Iris pigment epithelial cell (primary cell): ENCODE measurements at regions not wholly inside any gene's neighbourhood (a gene's known extent, or its start where the extent isn't known, plus 50 kb on each side); places are given as distances from the start of the nearest gene placed in this dataset.
A peak's percentile ranks its signal among the peaks of the same experiment; 100 is the strongest.
"Not testable (repeated sequence)": the region's sequence is repeated elsewhere in the genome, so short reads cannot be mapped to it uniquely, and the experiment has no call there.

Experiments used
- DNase-seq: peaks from one replicate; pipeline ENCODE4 v3.0.0-alpha.2; 2011; ENCODE audit warnings: low read depth

- DNase-seq, result no peak
Observed at GRCh38 chr2:42995752-42996422, 203.5 kb upstream of the HAAO start.

GRCh38 chr2:42989283-42990081 lies 197.1 kb upstream of the HAAO start:
- not testable (repeated sequence) for DNase-seq

GRCh38 chr2:42988055-42988454 lies 195.7 kb upstream of the HAAO start:
- not testable (repeated sequence) for DNase-seq

- peak; percentile 63 for DNase-seq
Observed at GRCh38 chr2:42987112-42987922, 194.9 kb upstream of the HAAO start.

GRCh38 chr2:42984617-42985016 lies 192.2 kb upstream of the HAAO start:
- no peak for DNase-seq

- DNase-seq, result no peak
Observed at GRCh38 chr2:42984081-42984480, 191.7 kb upstream of the HAAO start.

GRCh38 chr2:42980764-42981416 lies 188.5 kb upstream of the HAAO start:
- DNase-seq, result no peak

- DNase-seq, result no peak
Observed at GRCh38 chr2:42979870-42980763, 187.7 kb upstream of the HAAO start.

- no peak for DNase-seq
Observed at GRCh38 chr2:42979416-42979869, 187.1 kb upstream of the HAAO start.

GRCh38 chr2:42978887-42979415 lies 186.6 kb upstream of the HAAO start:
- no peak for DNase-seq

- no peak for DNase-seq
Observed at GRCh38 chr2:42978175-42978886, 185.9 kb upstream of the HAAO start.

- no peak for DNase-seq
Observed at GRCh38 chr2:42977270-42978174, 185.1 kb upstream of the HAAO start.

GRCh38 chr2:42976351-42976750 lies 184.0 kb upstream of the HAAO start:
- DNase-seq, result no peak

- DNase-seq, result peak; percentile 62
Observed at GRCh38 chr2:42974721-42975717, 182.6 kb upstream of the HAAO start.

GRCh38 chr2:42974169-42974720 lies 181.9 kb upstream of the HAAO start:
- DNase-seq, result peak; percentile 30

- no peak for DNase-seq
Observed at GRCh38 chr2:42973726-42974125, 181.3 kb upstream of the HAAO start.

- DNase-seq, result not testable (repeated sequence)
Observed at GRCh38 chr2:42972933-42973516, 180.6 kb upstream of the HAAO start.
